GM18505 (cell line): ENCODE measurements at regions not wholly inside any gene's neighbourhood (a gene's known extent, or its start where the extent isn't known, plus 50 kb on each side); places are given as distances from the start of the nearest gene placed in this dataset.

ENCODE experiments used
- ATAC-seq: cut with Tn5 transposase; IDR thresholded peaks from one replicate; pipeline ENCODE4 v1.9.1; 2021; ENCODE audit not compliant: unreplicated experiment
- POLR2A ChIP-seq: IDR thresholded peaks from 4 replicates; pipeline ENCODE4 v1.6.1; 2011; ENCODE audit warnings: borderline replicate concordance; ENCODE audit not compliant: insufficient read depth, insufficient read length; ENCODE audit errors: extremely low read depth

- no peak for ATAC-seq
- TF ChIP-seq POLR2A = no peak
Observed at GRCh38 chr15:94535298-94536048, 304.1 kb downstream of the MCTP2 start.

- TF ChIP-seq POLR2A = no peak
- ATAC-seq = no peak
Observed at GRCh38 chr15:94536549-94536948, 305.2 kb downstream of the MCTP2 start.

DNA sequence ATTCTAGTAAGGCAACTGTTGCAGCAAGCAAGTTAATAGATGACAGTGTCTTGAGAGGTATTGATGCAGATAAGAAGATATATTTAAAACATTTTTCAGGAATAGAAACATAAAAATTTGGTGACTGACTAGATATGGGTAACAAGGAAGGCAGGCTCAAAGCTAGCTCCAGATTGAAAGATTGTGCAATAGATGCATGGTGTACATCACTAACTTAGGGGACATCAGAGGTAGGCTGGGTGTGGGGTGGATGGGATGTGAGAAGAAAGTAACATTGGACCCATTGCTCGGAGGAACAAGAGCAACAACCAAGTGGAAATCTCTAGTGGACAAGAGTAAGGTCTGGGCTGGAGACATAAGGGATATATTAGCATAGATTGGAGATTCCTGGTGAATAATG is 306.9 kb downstream of the MCTP2 start:
- TF ChIP-seq POLR2A = no peak

GRCh38 chr15:94542391-94542790 is 311.0 kb downstream of the MCTP2 start:
- ATAC-seq = no peak
- TF ChIP-seq POLR2A = no peak

More for the DNA sequence above, 306.9 kb downstream of the MCTP2 start:
- ATAC-seq = no peak

DNA sequence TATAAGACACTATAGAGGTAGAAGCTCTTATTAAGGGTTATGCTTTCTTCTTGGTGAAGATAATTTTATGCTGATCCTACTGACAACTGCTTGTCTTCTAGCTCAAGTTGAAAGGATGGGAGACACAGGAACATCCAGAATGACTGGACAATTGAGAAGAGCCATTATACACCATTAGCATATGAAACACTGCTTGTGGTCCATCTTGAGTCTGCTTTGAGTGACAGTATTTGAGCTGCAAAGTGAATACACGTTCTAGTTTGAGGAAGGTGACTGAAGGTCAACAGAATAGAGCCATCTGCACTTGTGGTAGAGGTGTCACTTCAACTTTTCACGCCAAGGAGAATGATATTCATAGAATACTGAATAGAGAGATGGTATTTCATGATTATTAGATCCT is 315.4 kb downstream of the MCTP2 start:
- no peak for TF ChIP-seq POLR2A
- no peak for ATAC-seq

- no peak for ATAC-seq
- no peak for TF ChIP-seq POLR2A
Observed at GRCh38 chr15:94547711-94548110, 316.4 kb downstream of the MCTP2 start.

GRCh38 chr15:94555841-94556519 is 324.6 kb downstream of the MCTP2 start:
- ATAC-seq = no peak
- no peak for TF ChIP-seq POLR2A

GRCh38 chr15:94561036-94561689 is 329.8 kb downstream of the MCTP2 start:
- ATAC-seq = no peak
- no peak for TF ChIP-seq POLR2A

DNA sequence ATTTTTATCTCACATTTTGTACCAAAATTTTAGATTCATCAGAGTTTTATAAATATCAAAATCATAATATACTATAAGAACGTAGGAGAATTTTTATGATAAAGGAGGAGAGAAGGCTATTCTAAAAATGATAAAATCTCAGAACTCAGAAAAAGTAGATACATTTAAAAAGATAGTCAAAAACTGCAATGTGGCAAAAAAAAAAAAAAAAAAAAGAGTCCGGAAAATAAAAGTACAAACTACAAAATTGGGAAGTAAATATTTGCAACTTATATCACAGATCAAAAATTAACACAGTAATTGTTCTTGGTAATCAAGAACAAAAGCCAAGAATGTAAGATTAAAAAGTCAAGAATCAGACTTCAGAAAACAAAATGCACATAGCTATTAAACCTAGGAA is 332.1 kb downstream of the MCTP2 start:
- ATAC-seq = no peak
- TF ChIP-seq POLR2A = no peak

DNA sequence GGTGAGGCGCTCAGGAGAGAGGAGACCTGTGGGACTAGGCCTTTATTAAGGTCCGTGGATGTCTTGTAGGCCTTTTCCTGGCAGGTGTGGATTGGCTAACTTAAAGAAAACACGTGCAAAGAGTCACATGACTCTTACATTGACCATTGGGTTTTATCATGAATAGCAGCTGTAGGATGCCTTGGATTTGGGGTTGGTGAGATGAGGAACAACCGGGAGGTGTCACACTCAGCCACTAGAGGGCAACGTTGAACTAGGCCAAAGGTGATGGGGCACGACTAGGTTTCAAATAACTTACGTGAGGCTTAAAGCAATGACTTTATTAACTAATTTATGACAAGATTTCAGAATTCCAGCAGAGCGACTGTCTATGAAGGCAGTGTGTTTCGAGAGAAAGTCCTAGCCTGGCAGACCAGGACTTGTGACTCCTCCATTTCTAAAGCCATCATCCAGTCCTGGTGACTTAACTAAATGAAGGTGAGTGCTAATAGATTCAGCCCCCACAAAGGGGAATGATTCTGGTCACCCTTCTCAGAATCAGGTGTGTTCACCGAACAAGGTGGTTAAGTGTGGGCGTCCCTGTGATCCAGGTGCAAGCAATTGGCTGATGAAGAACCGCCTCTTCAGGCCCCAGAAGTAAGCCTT is 345.6 kb downstream of the MCTP2 start:
- peak; percentile 77 for ATAC-seq
- no peak for TF ChIP-seq POLR2A

DNA sequence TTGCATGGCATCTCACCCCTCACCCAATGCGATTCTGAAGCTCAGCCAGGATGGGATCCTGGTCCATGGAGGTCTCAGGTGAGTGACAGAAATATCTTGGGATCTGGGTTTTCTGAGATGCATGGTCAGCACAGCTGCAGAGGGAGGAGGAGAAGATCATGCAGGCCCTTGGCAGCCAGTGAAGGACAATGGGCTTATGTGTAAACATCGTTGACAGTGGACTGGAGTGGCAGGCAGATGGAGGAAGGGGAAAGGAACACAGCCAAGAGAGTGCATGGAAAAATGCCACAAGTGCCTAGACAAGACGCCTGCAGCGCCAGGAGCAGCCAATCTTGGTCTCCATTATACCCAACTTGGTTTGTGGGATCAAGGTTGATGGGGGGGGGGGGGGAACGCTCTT is 347.9 kb downstream of the MCTP2 start:
- no peak for ATAC-seq
- TF ChIP-seq POLR2A = no peak

GRCh38 chr15:94580211-94580885 is 349.0 kb downstream of the MCTP2 start:
- TF ChIP-seq POLR2A = no peak
- no peak for ATAC-seq

GRCh38 chr15:94582368-94582767 is 351.0 kb downstream of the MCTP2 start:
- ATAC-seq = peak; percentile 44
- no peak for TF ChIP-seq POLR2A

DNA sequence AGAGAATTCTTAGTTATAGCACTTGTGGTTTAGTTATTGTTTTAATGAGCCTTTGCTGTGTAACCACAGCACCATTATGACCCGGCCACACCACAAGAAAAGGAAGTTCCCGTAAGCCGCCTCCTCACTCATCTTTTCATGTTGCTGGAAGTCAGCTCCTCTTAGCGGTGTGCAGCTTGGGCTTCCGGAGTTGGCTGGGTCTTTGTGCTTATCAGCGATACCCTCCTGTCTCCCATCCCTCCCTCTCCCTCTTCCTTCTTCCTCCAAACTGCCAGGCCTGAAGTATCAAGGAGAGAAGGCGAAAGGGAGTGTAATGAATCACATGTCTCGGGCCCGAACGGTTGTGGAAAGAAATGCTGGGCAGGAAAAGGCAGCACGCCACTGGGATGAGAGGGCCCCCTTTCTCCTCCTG is 353.5 kb downstream of the MCTP2 start:
- TF ChIP-seq POLR2A = no peak
- peak; percentile 82 for ATAC-seq

DNA sequence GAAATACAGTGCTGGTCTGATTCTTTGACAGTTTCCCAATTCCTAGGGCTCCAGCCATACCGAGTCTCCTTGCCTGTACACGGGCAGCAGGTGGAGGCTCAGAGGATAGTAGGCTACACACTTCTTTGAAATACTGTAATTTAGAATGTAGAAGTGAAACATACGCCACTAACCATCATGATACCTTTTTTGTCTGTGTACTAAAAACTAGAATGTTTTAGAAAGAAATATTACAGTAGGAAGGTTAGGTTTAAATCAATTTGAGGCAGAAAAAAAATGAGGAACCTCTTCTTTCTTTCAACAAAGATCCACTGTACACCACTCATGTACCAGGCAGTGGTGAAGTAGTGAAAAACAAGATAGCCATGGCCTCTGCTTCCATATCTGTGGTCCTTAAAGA is 354.7 kb downstream of the MCTP2 start:
- TF ChIP-seq POLR2A = no peak
- peak; percentile 54 for ATAC-seq
